GM12878 (cell line): ENCODE measurements at regions not wholly inside any gene's neighbourhood (a gene's known extent, or its start where the extent isn't known, plus 50 kb on each side); places are given as distances from the start of the nearest gene placed in this dataset.

Experiments
- ATAC-seq: fragments of 200-7000 bp; cut with Tn5 transposase; 3 replicates; pipeline ENCODE4 v1.9.1; 2020; ENCODE audit warnings: mild to moderate bottlenecking, moderate library complexity
- BruUV-seq: library from RNA; stranded (reverse); fragments of 400-500 nt; replicated peaks from 2 replicates; lab custom pipeline; 2021; lab: Mats Ljungman, UMichigan
- CTCF ChIA-PET: fragments of 300-600 bp; sonication (Branson Sonifier 250); formaldehyde crosslinking; extraction: SDS; loops from one replicate; lab custom pipeline; 2021; ENCODE audit warnings: inconsistent platforms; lab: Yijun Ruan, JAX
- POLR2A ChIA-PET: fragments of 350-600 bp; formaldehyde crosslinking; extraction: SDS; loops from one replicate; lab custom pipeline; 2021; ENCODE audit warnings: inconsistent platforms; lab: Charles Lee
- RAD21 ChIA-PET: fragments of 300-600 bp; sonication (Branson Sonifier 250); formaldehyde crosslinking; loops from one replicate; lab custom pipeline; 2023; ENCODE audit warnings: antibody characterized with exemption; ENCODE audit not compliant: unreplicated experiment; lab: Charles Lee
- SMC1A ChIA-PET: fragments of 300-600 bp; sonication (Branson Sonifier 250); formaldehyde crosslinking; loops from one replicate; lab custom pipeline; 2023; ENCODE audit not compliant: unreplicated experiment, uncharacterized antibody; lab: Charles Lee
- DNase-seq: peaks from one replicate; pipeline ENCODE4 v3.0.0-alpha.2; 2011; ENCODE audit warnings: low read depth, low spot score
- FAIRE-seq: peaks from 3 replicates; lab custom pipeline; 2011; peaks lifted over from hg19 to GRCh38; lab: Jason Lieb, UNC
- H2AFZ ChIP-seq: 2 replicates; pipeline ENCODE4 v1.6.0; 2011; ENCODE audit warnings: low read depth, low read length, control low read depth; ENCODE audit not compliant: control insufficient read depth
- H3K27ac ChIP-seq: 2 replicates; pipeline ENCODE4 v1.5.1; 2011; ENCODE audit warnings: control low read depth; ENCODE audit not compliant: control insufficient read depth, insufficient read depth
- H3K27me3 ChIP-seq, 2 experiments: replicated peaks in 1 of 2; 2 replicates each; pipeline versions ENCODE4 v1.6.0 to v1.6.1; 2011; ENCODE audit warnings: low read length in 1 of 2; ENCODE audit not compliant: control insufficient read depth in 2 of 2, insufficient read depth in 2 of 2
- H3K36me3 ChIP-seq, 2 experiments: 2 replicates each; pipeline ENCODE4 v1.5.1; 2011; ENCODE audit warnings: low read length in 1 of 2; ENCODE audit not compliant: control insufficient read depth in 2 of 2, insufficient read depth in 2 of 2
- H3K4me1 ChIP-seq: 2 replicates; pipeline ENCODE4 v1.6.1; 2011; ENCODE audit warnings: mild to moderate bottlenecking, low read length, moderate library complexity, mixed read lengths; ENCODE audit not compliant: control insufficient read depth, insufficient read depth
- H3K4me2 ChIP-seq: 2 replicates; pipeline ENCODE4 v1.6.0; 2011; ENCODE audit warnings: control low read depth; ENCODE audit not compliant: control insufficient read depth, insufficient read depth
- H3K4me3 ChIP-seq: fragments of 200-600 bp; sonication (generic); 2 replicates; pipeline ENCODE4 v1.5.1; 2016
- H3K79me2 ChIP-seq: 2 replicates; pipeline ENCODE4 v1.6.0; 2011; ENCODE audit warnings: low read length; ENCODE audit not compliant: control insufficient read depth, insufficient read depth
- H3K9ac ChIP-seq: 2 replicates; pipeline ENCODE4 v1.8.0; 2011; ENCODE audit warnings: low read length, control low read depth, mixed read lengths; ENCODE audit not compliant: control insufficient read depth, insufficient read depth
- H3K9me3 ChIP-seq: replicated peaks from 3 replicates; pipeline ENCODE4 v1.5.1; 2011; ENCODE audit warnings: mild to moderate bottlenecking, low read length; ENCODE audit not compliant: control insufficient read depth, insufficient read depth
- H4K20me1 ChIP-seq: 2 replicates; pipeline ENCODE4 v1.6.0; 2011; ENCODE audit not compliant: control insufficient read depth, insufficient read depth
- CREM ChIP-seq: IDR thresholded peaks from 2 replicates; pipeline ENCODE4 v1.6.1; 2014; ENCODE audit warnings: antibody characterized with exemption, low read depth
- DPF2 ChIP-seq: fragments of 450-650 bp; IDR thresholded peaks from 2 replicates; pipeline ENCODE4 v1.6.1; 2017; ENCODE audit warnings: mild to moderate bottlenecking
- HDGF ChIP-seq: fragments of 450-650 bp; IDR thresholded peaks from 2 replicates; pipeline ENCODE4 v1.6.1; 2016; ENCODE audit warnings: antibody characterized with exemption
- MEF2A ChIP-seq: IDR thresholded peaks from 2 replicates; pipeline ENCODE4 v1.6.1; 2011; ENCODE audit warnings: low read depth, mild to moderate bottlenecking, low read length, moderate library complexity; ENCODE audit not compliant: insufficient read depth
- ZNF217 ChIP-seq: fragments of 450-650 bp; IDR thresholded peaks from 2 replicates; pipeline ENCODE4 v1.6.1; 2017; ENCODE audit warnings: antibody characterized with exemption, mild to moderate bottlenecking
- ZNF622 ChIP-seq: fragments of 450-650 bp; IDR thresholded peaks from 2 replicates; pipeline ENCODE4 v1.6.1; 2017; ENCODE audit warnings: mild to moderate bottlenecking, inconsistent platforms
- WGBS: methylation state at CpG from one replicate; pipeline ENCODE4 v1.1.6; 2016; ENCODE audit warnings: low lambda C conversion rate; ENCODE audit not compliant: insufficient replicate concordance, insufficient coverage; ENCODE audit errors: missing lambda C conversion rate; 5-methylcytosine and 5-hydroxymethylcytosine counted together
- in situ Hi-C: fragments of 300-500 bp; cut with MboI; formaldehyde crosslinking; loops from 9 replicates; pipeline ENCODE4 v1.14.3; 2018; ENCODE audit warnings: mixed read lengths
- intact Hi-C: fragments of 100-400 bp; cut with micrococcal nuclease; formaldehyde crosslinking; loops from one replicate; pipeline ENCODE4 v1.14.2; 2022; ENCODE audit not compliant: unreplicated experiment
- TF ChIP-seq, protein P1 (sequence below): IDR thresholded peaks from 2 replicates; pipeline ENCODE4 v1.6.1; 2012; ENCODE audit warnings: low read length, inconsistent platforms

DNA sequence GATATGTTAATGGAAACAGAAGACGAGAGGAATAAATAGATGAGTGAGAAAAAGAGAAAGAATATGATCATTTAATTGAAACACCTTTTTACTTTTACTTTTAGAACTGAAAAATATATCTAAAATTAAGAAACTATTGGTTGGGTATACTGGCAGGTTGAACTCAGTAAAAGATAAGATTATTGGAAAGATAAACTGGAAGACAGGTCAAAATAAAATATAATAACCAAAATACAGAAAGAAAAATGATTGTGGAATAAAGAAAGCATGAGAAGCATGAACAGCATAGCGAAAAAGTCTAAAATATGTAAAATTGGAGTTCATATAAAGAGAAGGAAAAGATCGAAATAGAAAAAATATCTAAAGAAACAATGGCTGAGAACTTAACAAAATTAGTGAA is 242.2 kb upstream of the MIR17HG start:
- DNase-seq, result no peak
- Histone ChIP-seq H3K79me2 (no peaks in the 10 kb centered on the region), H3K27ac (no peak overlapping the region), H4K20me1 (no peaks in the 10 kb centered on the region), H3K36me3 (no peaks in the 10 kb centered on the region), H3K4me3 (no peak overlapping the region), H3K4me2 (no peak overlapping the region), H3K9ac (no peak overlapping the region), H3K4me1 (no peaks in the 10 kb centered on the region), H3K9me3 (no peaks in the 10 kb centered on the region), H2AFZ (no peak overlapping the region), H3K27me3 (no peaks in the 10 kb centered on the region)
- no peak for FAIRE-seq
- BruUV-seq, result no TSS peak
- in situ Hi-C loops (no loop called here), intact Hi-C loops (no loop called here)
- CTCF ChIA-PET, result no interaction called here
- RAD21 ChIA-PET, result no interaction called here
- no peak for ATAC-seq
- SMC1A ChIA-PET, result no interaction called here
- POLR2A ChIA-PET, result no interaction called here
- WGBS, result 22% methylated on average over 3 of the region's 3 CpGs
- TF ChIP-seq CREM (no peak), ZNF622 (no peak), DPF2 (no peak)
- TF ChIP-seq, protein P1, sequence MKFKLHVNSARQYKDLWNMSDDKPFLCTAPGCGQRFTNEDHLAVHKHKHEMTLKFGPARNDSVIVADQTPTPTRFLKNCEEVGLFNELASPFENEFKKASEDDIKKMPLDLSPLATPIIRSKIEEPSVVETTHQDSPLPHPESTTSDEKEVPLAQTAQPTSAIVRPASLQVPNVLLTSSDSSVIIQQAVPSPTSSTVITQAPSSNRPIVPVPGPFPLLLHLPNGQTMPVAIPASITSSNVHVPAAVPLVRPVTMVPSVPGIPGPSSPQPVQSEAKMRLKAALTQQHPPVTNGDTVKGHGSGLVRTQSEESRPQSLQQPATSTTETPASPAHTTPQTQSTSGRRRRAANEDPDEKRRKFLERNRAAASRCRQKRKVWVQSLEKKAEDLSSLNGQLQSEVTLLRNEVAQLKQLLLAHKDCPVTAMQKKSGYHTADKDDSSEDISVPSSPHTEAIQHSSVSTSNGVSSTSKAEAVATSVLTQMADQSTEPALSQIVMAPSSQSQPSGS, result no peak

DNA sequence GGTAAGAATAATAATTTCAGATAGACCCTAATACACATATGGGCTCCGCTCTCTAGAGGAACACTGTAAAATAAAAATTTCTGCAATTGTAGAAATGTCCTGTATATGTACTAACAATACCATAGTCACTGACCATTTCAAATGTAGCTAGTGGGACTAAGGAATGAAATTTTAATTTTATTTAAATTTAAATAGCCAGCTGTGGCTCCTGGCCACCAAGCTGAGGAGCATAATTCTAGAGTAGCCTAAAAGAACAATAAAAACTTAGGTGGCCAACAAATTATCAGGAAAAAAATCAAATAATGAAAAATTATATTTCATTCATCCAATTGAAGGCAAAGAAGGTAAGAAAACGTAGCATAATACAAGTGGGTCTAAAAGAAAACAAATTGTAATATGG is 240.9 kb upstream of the MIR17HG start:
- H3K79me2 ChIP-seq, result no peaks in the 10 kb centered on the region
- DNase-seq (no peak), ATAC-seq (no peak), FAIRE-seq (no peak)
- H3K36me3 ChIP-seq, result no peaks in the 10 kb centered on the region
- CTCF ChIA-PET, result interaction anchor here (1.5 kb wide), 1 partner anchor 11 kb away, joined by 4 read pairs; no protein-coding TSS in a partner anchor
- in situ Hi-C loops, result no loop called here
- no peaks in the 10 kb centered on the region for H3K27me3 ChIP-seq
- no peak overlapping the region for H2AFZ ChIP-seq
- intact Hi-C loops, result no loop called here
- H3K4me3 ChIP-seq, result no peak overlapping the region
- 8% methylated on average over 2 of the region's 2 CpGs for WGBS
- no peak overlapping the region for H3K4me2 ChIP-seq
- BruUV-seq, result no TSS peak
- no peaks in the 10 kb centered on the region for H4K20me1 ChIP-seq
- no peak overlapping the region for H3K27ac ChIP-seq
- POLR2A ChIA-PET, result no interaction called here
- RAD21 ChIA-PET, result no interaction called here
- H3K4me1 ChIP-seq, result no peaks in the 10 kb centered on the region
- SMC1A ChIA-PET, result no interaction called here
- no peaks in the 10 kb centered on the region for H3K9me3 ChIP-seq
- no peak overlapping the region for H3K9ac ChIP-seq
- TF ChIP-seq ZNF217 (no peak), HDGF (no peak), MEF2A (no peak)
